Activated CD8-positive, alpha-beta memory T cell treated with anti-CD3 and anti-CD28 coated beads for 24 hours (primary cell): ENCODE measurements at regions not wholly inside any gene's neighbourhood (a gene's known extent, or its start where the extent isn't known, plus 50 kb on each side); places are given as distances from the start of the nearest gene placed in this dataset.
"Not testable (repeated sequence)": the region's sequence is repeated elsewhere in the genome, so short reads cannot be mapped to it uniquely, and the experiment has no call there.

Experiments used
- DNase-seq: peaks from one replicate; pipeline ENCODE4 v3.0.0-alpha.2; 2020

DNA sequence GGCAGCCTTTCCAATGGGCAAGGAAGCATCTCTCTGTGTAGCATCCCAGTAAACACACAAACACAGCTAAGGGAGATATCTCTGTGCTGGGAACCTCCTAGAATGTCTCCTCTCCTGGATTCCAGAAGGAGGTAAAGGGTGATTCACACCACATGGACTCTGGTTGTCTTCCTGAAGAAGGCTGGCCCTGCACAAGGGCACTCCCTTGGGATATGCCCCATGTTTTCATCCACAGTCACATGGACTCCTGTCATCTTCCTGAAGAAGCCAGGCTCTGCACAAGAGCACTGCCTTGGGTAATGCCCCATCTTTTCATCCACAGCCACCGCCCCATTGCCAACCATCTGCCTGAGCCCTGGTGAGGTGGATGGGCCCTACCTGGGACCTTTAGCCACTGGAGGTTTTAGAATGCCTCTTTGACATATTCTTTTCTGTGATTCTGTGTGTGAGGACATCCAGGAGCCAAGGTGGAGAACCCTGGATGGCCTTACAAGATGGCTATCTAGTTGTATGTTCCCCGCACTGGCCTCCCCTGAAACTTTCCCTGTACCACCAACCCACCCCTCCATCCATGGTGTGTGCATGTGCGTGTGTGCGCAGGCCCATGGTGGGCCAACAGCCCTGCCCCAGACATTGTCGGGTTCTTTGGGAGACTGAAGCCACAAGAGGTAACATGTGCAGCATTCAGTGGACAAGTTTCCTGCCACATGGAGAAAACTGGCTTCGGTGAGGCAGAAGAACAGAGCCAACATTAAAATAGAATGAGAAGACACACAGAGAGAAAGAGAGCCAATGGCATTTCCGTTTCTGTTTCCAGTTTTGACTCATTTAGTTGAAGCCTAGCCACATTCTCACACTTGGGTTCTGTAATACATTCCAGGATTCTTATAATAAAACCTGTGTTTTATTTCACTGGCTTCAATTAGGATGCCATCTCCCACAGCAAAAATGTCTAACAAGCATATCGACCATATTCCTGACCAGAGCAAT is 110.2 kb upstream of the CST7 start:
- no peak for DNase-seq

DNA sequence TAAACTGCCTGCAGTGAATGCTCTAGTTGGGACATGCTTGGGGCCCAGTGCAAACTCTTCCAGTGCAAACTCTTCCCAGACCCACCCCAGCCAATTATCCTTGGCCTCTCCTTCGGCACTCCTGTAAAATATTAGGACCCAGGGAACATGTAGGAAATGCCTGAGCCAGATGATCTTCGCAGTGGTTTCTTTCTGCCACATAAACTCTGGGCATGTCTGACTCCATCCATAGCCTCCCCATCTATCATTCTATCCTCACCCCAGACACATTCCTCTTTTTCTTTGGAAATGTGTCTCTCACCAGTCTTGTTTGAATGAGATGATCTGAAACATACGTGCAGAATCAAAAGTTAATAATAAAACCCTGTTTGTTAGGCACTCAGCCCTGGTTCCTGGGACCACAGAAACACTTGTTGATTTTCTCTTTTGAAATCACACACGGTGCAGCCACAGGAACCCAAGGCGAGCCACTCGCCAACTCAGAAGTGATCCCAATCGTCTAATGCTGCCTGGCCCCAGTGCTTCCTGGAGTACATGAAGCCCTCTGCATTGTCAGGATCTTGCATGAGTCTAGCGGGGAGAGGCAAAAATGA is 108.9 kb upstream of the CST7 start:
- DNase-seq, result no peak

- DNase-seq, result no peak
Measured at GRCh38 chr20:24842274-24842917, 106.7 kb upstream of the CST7 start.

GRCh38 chr20:24842918-24843715 is 106.0 kb upstream of the CST7 start:
- DNase-seq, result no peak

DNA sequence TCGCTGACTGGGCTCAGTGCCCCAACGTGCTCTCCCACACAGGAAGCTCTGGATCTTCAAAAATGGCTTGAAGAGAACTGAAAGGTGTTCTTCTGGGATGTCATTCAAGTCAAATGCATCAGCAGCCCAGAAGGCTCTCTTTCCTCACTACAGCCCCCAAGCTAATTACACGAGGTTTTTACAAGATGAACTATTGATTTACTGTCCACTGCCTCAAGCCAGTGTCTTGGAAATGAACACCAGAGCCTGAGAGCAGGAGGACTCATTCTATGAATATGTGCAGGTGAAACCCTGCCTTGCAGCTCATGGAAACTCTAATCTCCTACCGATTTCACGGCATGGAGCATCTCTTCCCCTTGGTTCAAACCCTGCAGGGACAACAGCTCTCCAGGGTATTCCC is 98.9 kb upstream of the CST7 start:
- no peak for DNase-seq

GRCh38 chr20:24851346-24852019 is 97.6 kb upstream of the CST7 start:
- DNase-seq, result no peak

GRCh38 chr20:24853916-24854315 is 95.2 kb upstream of the CST7 start:
- DNase-seq, result no peak

- DNase-seq, result no peak
Measured at GRCh38 chr20:24855848-24856247, 93.2 kb upstream of the CST7 start.

- DNase-seq, result not testable (repeated sequence)
Measured at GRCh38 chr20:24858500-24858899, 90.6 kb upstream of the CST7 start.

GRCh38 chr20:24859539-24859938 is 89.5 kb upstream of the CST7 start:
- no peak for DNase-seq

GRCh38 chr20:24862186-24862585 is 86.9 kb upstream of the CST7 start:
- no peak for DNase-seq

DNA sequence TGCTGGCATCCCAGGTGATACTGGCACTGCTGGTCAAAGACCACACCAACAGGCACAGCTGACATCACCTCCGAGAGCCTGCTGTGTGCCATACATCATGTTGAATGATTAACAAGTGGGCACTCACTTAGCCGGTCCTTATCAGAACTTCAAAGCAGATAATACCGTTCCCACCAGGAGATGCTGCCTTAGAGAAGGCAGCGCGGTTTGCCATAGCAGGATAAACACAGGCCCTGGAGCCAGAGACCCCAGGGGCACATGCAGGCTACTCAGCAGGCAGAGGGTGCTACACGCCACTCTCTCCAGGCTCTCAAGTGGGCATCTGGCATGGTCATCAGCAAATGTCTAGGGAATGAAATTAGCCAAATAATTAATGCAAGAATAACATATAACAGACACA is 86.5 kb upstream of the CST7 start:
- no peak for DNase-seq

DNA sequence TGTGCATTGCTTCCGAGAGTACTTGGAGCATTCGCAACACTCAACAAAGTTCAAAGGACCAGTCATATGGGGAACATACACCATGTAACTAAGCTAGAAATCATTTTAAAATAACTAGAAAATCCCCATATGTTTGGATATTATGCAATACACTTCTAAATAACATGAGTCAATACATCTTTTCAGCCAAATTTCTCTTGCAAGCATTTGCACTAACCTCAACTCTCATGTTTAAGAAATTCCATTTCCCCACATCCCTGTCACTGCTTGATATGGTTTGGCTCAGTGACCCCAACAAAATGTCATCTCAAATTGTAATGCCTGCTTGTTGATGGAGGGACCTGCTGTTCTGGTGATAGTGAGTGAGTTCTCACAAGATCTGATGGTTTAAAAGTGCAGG is 85.7 kb upstream of the CST7 start:
- DNase-seq, result no peak

DNA sequence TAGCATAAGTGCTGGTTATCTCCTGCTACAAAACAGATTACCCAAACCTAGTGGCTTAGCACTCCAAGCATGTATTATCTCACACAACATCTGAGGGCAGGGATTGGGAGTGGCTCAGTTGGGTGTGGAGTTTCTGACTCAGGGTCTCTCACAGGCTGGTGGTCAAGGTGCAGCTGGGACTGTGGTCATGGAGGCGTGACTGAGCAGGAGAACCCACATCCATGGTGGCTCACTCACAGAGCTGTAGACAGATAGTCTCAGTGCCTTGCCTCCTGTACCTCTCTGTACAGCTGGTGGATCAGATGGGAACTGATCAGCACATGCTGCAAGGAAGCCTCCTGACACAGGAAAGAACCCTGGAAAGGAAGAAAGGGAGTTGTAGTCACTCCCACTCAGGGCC is 83.1 kb upstream of the CST7 start:
- no peak for DNase-seq

- DNase-seq, result no peak
Measured at GRCh38 chr20:24866742-24867141, 82.3 kb upstream of the CST7 start.

- no peak for DNase-seq
Measured at GRCh38 chr20:24867556-24867955, 81.5 kb upstream of the CST7 start.

DNA sequence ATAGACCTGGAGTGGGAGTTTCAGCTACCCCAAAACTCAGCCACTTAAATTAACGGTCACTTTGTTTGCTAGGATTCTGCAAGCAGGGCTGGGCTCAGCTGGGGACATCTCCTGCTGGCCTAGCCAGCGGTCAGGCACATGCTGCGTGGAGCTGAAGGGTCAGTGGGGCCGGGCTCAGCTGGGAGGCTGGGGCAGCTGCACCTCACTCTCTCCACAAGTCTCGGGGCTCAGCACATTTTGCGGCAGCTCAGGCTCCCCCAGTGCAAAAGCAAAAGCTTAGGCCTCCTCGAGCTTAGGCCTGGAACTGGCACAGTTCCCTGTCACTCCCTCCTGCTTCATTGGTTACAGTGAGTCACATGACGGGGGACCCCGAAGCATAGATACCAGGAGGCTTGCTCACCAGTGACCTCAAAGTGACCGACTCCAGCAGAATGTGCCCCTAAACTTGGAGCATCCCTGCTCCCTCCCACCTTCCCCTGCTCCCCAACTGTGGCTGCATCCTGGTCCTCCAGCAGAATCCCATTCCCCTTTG is 80.6 kb upstream of the CST7 start:
- DNase-seq, result no peak

DNA sequence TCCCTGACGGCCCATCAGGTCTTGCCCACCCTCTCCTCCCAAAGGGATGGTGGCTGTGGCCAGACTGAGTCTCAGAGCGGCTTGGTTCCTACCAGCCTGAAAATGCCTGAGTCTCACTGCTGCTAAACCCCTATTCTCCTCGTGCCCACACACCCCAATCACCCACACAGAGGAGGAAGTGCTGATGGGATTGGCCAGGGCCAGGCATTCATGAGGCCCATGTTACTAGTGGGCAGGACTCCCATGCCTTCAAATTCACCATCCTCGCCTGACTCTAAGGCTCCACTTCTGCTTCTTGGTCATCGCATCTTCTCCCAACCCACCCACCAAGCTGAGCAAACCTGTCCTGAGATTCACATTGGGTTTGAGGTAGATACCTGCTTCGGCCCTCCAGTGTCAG is 80.1 kb upstream of the CST7 start:
- no peak for DNase-seq

DNA sequence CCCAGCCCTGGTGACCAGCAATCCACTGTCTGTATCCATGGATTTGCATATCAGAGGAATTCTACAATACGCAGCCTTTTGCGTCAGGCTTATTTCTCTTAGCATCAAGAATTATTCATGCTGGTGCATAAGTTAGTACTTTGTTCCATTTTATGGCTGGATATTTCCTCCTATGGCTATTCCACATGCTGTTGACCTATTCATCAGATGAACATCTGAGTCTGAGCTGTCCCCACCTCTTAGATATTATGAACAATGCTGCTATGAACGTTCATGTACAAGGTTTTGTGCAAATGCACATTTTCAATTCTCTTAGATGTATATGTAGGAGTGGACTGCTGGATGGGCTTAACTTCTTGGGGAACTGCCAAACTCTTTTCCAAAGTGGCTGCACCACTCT is 79.0 kb upstream of the CST7 start:
- DNase-seq, result no peak

DNA sequence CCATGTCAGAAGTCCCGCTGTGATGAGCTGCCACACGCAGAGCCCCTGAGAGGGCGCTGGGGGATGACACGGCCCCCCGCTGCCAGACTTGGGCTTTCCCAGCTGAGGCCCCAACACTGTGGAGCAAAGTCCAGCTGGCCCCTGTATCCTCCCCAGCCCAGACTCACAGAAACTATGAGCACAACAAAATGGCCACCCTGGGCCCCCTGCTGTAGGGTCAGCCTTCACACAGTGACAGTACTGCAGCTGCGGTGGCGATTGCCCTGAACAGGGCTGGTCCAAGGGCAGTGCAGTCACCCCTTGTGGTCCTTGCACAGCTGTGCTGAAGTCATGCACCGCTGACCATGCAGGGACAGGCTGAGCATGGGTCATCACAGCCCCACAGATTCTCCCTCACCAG is 78.2 kb upstream of the CST7 start:
- DNase-seq, result no peak

DNA sequence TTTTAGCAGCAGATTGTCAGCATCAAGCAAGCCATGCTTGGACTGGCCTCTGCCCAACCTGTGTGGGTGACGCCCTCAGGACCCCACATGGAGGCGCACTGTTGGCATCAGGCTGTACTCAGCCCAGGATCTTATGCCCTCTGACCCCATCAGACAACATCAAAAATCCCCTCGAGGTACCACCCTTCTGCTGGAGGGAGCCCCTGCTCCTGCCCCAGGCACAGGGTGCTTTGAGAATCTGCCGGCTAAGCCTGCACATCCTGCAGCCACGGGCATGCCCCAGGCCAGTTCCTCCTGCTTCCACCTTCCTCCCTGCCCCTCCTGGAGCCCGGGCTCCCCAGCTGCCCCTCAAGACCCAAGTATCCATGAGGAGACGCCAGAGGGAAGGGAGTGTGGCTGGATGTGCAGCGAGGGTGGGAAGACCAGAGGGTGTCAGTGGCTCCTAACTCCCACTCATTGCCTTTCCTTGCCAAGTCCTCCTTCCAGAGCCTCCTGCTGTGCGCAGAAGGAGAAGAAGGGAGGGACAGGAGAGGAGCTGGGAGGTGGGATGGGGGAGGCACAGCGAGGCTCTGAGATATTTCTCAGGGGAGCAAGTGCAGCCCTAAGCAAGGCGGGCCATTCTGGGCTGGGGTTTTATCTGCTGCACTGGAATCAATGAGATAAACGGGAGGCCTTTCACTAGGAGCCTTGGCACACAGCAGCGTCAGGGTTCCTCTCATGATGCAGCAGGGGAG is 77.4 kb upstream of the CST7 start:
- no peak for DNase-seq
